HCT116 (cell line): ENCODE measurements at regions not wholly inside any gene's neighbourhood (a gene's known extent, or its start where the extent isn't known, plus 50 kb on each side); places are given as distances from the start of the nearest gene placed in this dataset.

Source experiments
- ATAC-seq: fragments of 200-7000 bp; cut with Tn5 transposase; 2 replicates; pipeline ENCODE4 v1.9.1; 2020; ENCODE audit warnings: mild to moderate bottlenecking, moderate library complexity
- BruUV-seq: library from RNA; stranded (reverse); fragments of 400-500 nt; replicated peaks from 2 replicates; lab custom pipeline; 2021; lab: Mats Ljungman, UMichigan
- CTCF ChIA-PET: fragments of 300-600 bp; sonication (Branson Sonifier 250); formaldehyde crosslinking; loops from one replicate; lab custom pipeline; 2021; ENCODE audit warnings: antibody characterized with exemption; lab: Charles Lee
- POLR2A ChIA-PET: fragments of 300-600, 350-600 bp; sonication (Branson Sonifier 250); formaldehyde crosslinking; loops from one replicate; lab custom pipeline; 2021; ENCODE audit warnings: antibody characterized with exemption; lab: Charles Lee
- RAD21 ChIA-PET, 2 experiments: fragments of 300-600 bp; sonication (Branson Sonifier 250); formaldehyde crosslinking; loops; one replicate each; lab custom pipeline; 2023; ENCODE audit warnings: low total read pairs in 2 of 2; ENCODE audit not compliant: uncharacterized antibody in 2 of 2, unreplicated experiment in 2 of 2, low non-redundant PET in 1 of 2; lab: Charles Lee
- DNase-seq: peaks from one replicate; pipeline ENCODE4 v3.0.0-alpha.2; 2010; ENCODE audit warnings: low read depth, low spot score
- H2AFZ ChIP-seq: fragments of 200-600 bp; shearing (Covaris generic), sonication (generic); 2 replicates; pipeline ENCODE4 v1.6.1; 2017; ENCODE audit warnings: low read depth, mixed run types, mixed read lengths, antibody characterized with exemption, low read length; ENCODE audit not compliant: poor library complexity, severe bottlenecking
- H3K27ac ChIP-seq: 2 replicates; pipeline ENCODE4 v1.5.1; 2012; ENCODE audit warnings: low read depth, low read length
- H3K27me3 ChIP-seq: fragments of 200-600 bp; sonication (generic); 2 replicates; pipeline ENCODE4 v1.6.1; 2016; ENCODE audit warnings: mixed run types, low read length, mixed read lengths; ENCODE audit not compliant: insufficient read depth
- H3K36me3 ChIP-seq, 2 experiments: fragments of 200-500 bp in 1 of 2; fragments of 200-600 bp in 1 of 2; sonication (Bioruptor generic) in 1 of 2; sonication (generic) in 1 of 2; 2 replicates each; pipeline versions ENCODE4 v1.5.1 to v1.6.1; 2014 to 2016; ENCODE audit warnings: low read length in 2 of 2, inconsistent platforms in 1 of 2, mixed read lengths in 1 of 2, mixed run types in 1 of 2; ENCODE audit not compliant: insufficient read depth in 2 of 2, control insufficient read depth in 1 of 2
- H3K4me1 ChIP-seq, 2 experiments: fragments of 200-600 bp in 1 of 2; sonication (generic) in 1 of 2; 2 replicates each; pipeline versions ENCODE4 v1.5.1 to v1.6.1; 2012 to 2017; ENCODE audit warnings: low read length in 2 of 2, inconsistent platforms in 1 of 2, mild to moderate bottlenecking in 1 of 2, mixed read lengths in 1 of 2, mixed run types in 1 of 2, moderate library complexity in 1 of 2; ENCODE audit not compliant: insufficient read depth in 2 of 2, control insufficient read depth in 1 of 2
- H3K4me2 ChIP-seq: fragments of 200-600 bp; sonication (generic); 2 replicates; pipeline ENCODE4 v1.6.1; 2017; ENCODE audit warnings: mixed run types, low read length, mixed read lengths
- H3K4me3 ChIP-seq, 2 experiments: fragments of 200-600 bp in 1 of 2; sonication (generic) in 1 of 2; replicated peaks in 1 of 2; 2 replicates each; pipeline ENCODE4 v1.5.1; 2011 to 2016; ENCODE audit warnings: low read length in 2 of 2, control low read depth in 1 of 2, low read depth in 1 of 2, mild to moderate bottlenecking in 1 of 2, mixed read lengths in 1 of 2, mixed run types in 1 of 2
- H3K79me2 ChIP-seq: fragments of 200-600 bp; sonication (generic); 2 replicates; pipeline ENCODE4 v1.6.1; 2017; ENCODE audit warnings: mild to moderate bottlenecking, mixed run types, low read length, moderate library complexity, mixed read lengths; ENCODE audit not compliant: insufficient read depth
- H3K9ac ChIP-seq: fragments of 200-600 bp; sonication (generic); 2 replicates; pipeline ENCODE4 v1.6.1; 2016; ENCODE audit warnings: low read length, mixed read lengths
- H3K9me2 ChIP-seq: fragments of 200-600 bp; sonication (generic), shearing (Covaris generic); 2 replicates; pipeline ENCODE4 v1.6.1; 2017; ENCODE audit warnings: mixed run types, mild to moderate bottlenecking, moderate library complexity; ENCODE audit not compliant: insufficient read depth
- H3K9me3 ChIP-seq, 2 experiments: fragments of 200-500 bp in 1 of 2; fragments of 200-600 bp in 1 of 2; sonication (Bioruptor generic) in 1 of 2; sonication (generic) in 1 of 2; 2 replicates each; pipeline ENCODE4 v1.6.1; 2014 to 2017; ENCODE audit warnings: low read length in 2 of 2, mixed read lengths in 2 of 2, inconsistent platforms in 1 of 2, low read depth in 1 of 2, mild to moderate bottlenecking in 1 of 2, mixed run types in 1 of 2, moderate library complexity in 1 of 2; ENCODE audit not compliant: control insufficient read depth in 1 of 2, insufficient read depth in 1 of 2
- H4K20me1 ChIP-seq: fragments of 200-600 bp; sonication (generic), shearing (Covaris generic); 2 replicates; pipeline ENCODE4 v1.6.1; 2017; ENCODE audit warnings: mixed run types, mild to moderate bottlenecking, moderate library complexity; ENCODE audit not compliant: insufficient read depth
- CBX3 ChIP-seq: IDR thresholded peaks from 2 replicates; pipeline ENCODE4 v1.6.1; 2012; ENCODE audit warnings: low read depth
- ELF1 ChIP-seq: IDR thresholded peaks from 2 replicates; pipeline ENCODE4 v1.6.1; 2012; ENCODE audit warnings: low read depth, borderline replicate concordance
- EZH2phosphoT487 ChIP-seq: fragments of 200-600 bp; IDR thresholded peaks from 2 replicates; pipeline ENCODE4 v1.6.1; 2018; ENCODE audit warnings: antibody characterized with exemption, borderline replicate concordance
- RAD21 ChIP-seq: IDR thresholded peaks from 2 replicates; pipeline ENCODE4 v1.6.1; 2012; ENCODE audit warnings: low read depth, mild to moderate bottlenecking
- REST ChIP-seq: IDR thresholded peaks from 2 replicates; pipeline ENCODE4 v1.6.1; 2012; ENCODE audit warnings: low read depth
- SP1 ChIP-seq: IDR thresholded peaks from 2 replicates; pipeline ENCODE4 v1.6.1; 2012; ENCODE audit warnings: low read depth
- intact Hi-C: fragments of 100-400 bp; cut with micrococcal nuclease; formaldehyde crosslinking; loops from 2 replicates; pipeline ENCODE4 v1.10.0; 2022
- TF ChIP-seq, protein P1 (sequence below), 3 experiments: fragments of 200-600 bp in 1 of 3; sonication (generic) in 1 of 3; IDR thresholded peaks in 2 of 3; conservative IDR thresholded peaks in 1 of 3; 2 replicates each; pipeline ENCODE4 v1.5.1; 2012 to 2017; ENCODE audit warnings: low read depth in 2 of 3, low read length in 2 of 3, antibody characterized with exemption in 1 of 3, borderline replicate concordance in 1 of 3, control low read depth in 1 of 3, mild to moderate bottlenecking in 1 of 3, mixed read lengths in 1 of 3, mixed run types in 1 of 3, moderate library complexity in 1 of 3; ENCODE audit not compliant: insufficient read depth in 1 of 3

DNA sequence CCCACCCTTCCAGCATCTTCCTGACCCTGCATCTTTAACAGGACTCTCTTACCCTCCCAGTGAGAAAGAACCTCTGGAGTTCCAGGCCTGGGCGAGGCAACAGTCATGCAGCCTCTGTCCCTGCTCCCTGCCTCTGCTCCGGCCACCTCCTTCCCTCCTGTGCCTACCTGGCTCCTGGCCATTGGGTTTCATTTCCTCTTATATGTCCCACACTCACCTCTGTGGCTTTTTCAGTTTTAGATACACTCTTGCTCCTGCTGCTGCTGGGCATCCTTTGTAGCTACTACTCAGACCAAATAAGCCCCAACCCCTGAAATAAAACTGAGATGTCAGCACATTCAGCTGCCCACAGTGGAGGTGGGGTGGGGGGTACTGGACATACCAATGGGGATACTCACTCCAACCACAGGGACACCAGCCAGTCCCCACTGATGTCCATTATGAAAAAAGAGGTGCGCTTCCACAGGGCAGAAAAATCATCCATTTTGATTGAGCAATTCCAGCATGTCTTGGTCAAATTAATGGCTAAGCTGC is 99.1 kb upstream of the NRXN3 start:
- Histone ChIP-seq H3K4me2 (no peak overlapping the region), H3K9me2 (no peaks in the 10 kb centered on the region), H3K4me3 (no peak overlapping the region), H3K27me3 (peaks cover 5% of the 10 kb centered on the region; the same call in 1 of the 2 replicates), H3K79me2 (no peaks in the 10 kb centered on the region), H3K36me3 (no peaks in the 10 kb centered on the region), H3K27ac (no peak overlapping the region), H3K9ac (no peak overlapping the region), H3K9me3 (no peaks in the 10 kb centered on the region), H2AFZ (no peak overlapping the region), H3K4me1 (no peaks in the 10 kb centered on the region), H4K20me1 (no peaks in the 10 kb centered on the region)
- BruUV-seq = no TSS peak
- TF ChIP-seq REST (no peak), ELF1 (no peak), SP1 (no peak), RAD21 (no peak), CBX3 (no peak), EZH2phosphoT487 (no peak)
- TF ChIP-seq, protein P1, sequence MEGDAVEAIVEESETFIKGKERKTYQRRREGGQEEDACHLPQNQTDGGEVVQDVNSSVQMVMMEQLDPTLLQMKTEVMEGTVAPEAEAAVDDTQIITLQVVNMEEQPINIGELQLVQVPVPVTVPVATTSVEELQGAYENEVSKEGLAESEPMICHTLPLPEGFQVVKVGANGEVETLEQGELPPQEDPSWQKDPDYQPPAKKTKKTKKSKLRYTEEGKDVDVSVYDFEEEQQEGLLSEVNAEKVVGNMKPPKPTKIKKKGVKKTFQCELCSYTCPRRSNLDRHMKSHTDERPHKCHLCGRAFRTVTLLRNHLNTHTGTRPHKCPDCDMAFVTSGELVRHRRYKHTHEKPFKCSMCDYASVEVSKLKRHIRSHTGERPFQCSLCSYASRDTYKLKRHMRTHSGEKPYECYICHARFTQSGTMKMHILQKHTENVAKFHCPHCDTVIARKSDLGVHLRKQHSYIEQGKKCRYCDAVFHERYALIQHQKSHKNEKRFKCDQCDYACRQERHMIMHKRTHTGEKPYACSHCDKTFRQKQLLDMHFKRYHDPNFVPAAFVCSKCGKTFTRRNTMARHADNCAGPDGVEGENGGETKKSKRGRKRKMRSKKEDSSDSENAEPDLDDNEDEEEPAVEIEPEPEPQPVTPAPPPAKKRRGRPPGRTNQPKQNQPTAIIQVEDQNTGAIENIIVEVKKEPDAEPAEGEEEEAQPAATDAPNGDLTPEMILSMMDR (IDR thresholded peaks at IDR 0.05 in 2 of 3, conservative IDR thresholded peaks at IDR 0.05 in 1 of 3; ENCODE audit: borderline replicate concordance in 1 of 3, insufficient read depth in 1 of 3, low read depth in 2 of 3, low read length in 2 of 3) = no peak
- intact Hi-C loops = no loop called here
- DNase-seq = no peak
- ChIA-PET POLR2A (no interaction called here), CTCF (no interaction called here), RAD21 (no interaction called here)
- ATAC-seq = no peak
